ENCODE measurements at regions not wholly inside any gene's neighbourhood (a gene's known extent, or its start where the extent isn't known, plus 50 kb on each side); places are given as distances from the start of the nearest gene placed in this dataset.

GRCh38 chr4:11511321-11511720, 82.6 kb upstream of the HS3ST1 start:
- CTCF ChIA-PET: no interaction called here
- ATAC-seq (no peak), FAIRE-seq (no peak), DNase-seq (ENCODE audit: low read depth in 1 of 2, low spot score in 1 of 2) (no peak)
- 15% methylated on average over 3 of the region's 3 CpGs for WGBS (ENCODE audit: missing lambda C conversion rate)
- TF ChIP-seq CBX8 (IDR thresholded peaks at IDR 0.05) (no peak), NFE2L2 (conservative IDR thresholded peaks at IDR 0.05; ENCODE audit: low read length) (no peak), NR3C1 (IDR thresholded peaks at IDR 0.05) (no peak), BHLHE40 (IDR thresholded peaks at IDR 0.05; ENCODE audit: low read depth, low read length) (no peak), POLR2AphosphoS2 (conservative IDR thresholded peaks at IDR 0.05; ENCODE audit: low read length) (no peak)
- no peak overlapping the region for H3K4me3 ChIP-seq
- POLR2A ChIA-PET: no interaction called here
- no peaks in the 10 kb centered on the region for H3K4me1 ChIP-seq
- H3K9me3 ChIP-seq: no peaks in the 10 kb centered on the region
- no peak overlapping the region for H3K27ac ChIP-seq
- no peak overlapping the region for H3K4me2 ChIP-seq

GRCh38 chr4:11507920-11508319, 79.2 kb upstream of the HS3ST1 start:
- no peak for TF ChIP-seq GATA3 (IDR thresholded peaks at IDR 0.05; ENCODE audit: borderline replicate concordance)
- TF ChIP-seq ELK1 (IDR thresholded peaks at IDR 0.05; ENCODE audit: low read depth, low read length): no peak
- TF ChIP-seq JUN (IDR thresholded peaks at IDR 0.05): no peak
- no peak for TF ChIP-seq SREBF2 (IDR thresholded peaks at IDR 0.05)
- TF ChIP-seq TP53 (CRISPR knock-in tag; IDR thresholded peaks at IDR 0.05): no peak
- no peak for TF ChIP-seq HMGXB4 (CRISPR knock-in tag; IDR thresholded peaks at IDR 0.05; ENCODE audit: borderline replicate concordance)
- no peak for TF ChIP-seq EHMT2 (IDR thresholded peaks at IDR 0.05; ENCODE audit: low read depth)
- TF ChIP-seq ZSCAN20 (CRISPR knock-in tag; IDR thresholded peaks at IDR 0.05): no peak
- no peak for TF ChIP-seq TFCP2L1 (CRISPR knock-in tag; IDR thresholded peaks at IDR 0.05)
- TF ChIP-seq PBX3 (IDR thresholded peaks at IDR 0.05): no peak
- no peak for TF ChIP-seq RFX5 (IDR thresholded peaks at IDR 0.05)
- no peak for TF ChIP-seq ZFP36 (IDR thresholded peaks at IDR 0.05; ENCODE audit: borderline replicate concordance, partially characterized antibody)
- no peak for TF ChIP-seq ZNF302 (CRISPR knock-in tag; IDR thresholded peaks at IDR 0.05)
- TF ChIP-seq HEYL (CRISPR knock-in tag; IDR thresholded peaks at IDR 0.05): no peak
- no peak for TF ChIP-seq JUNB (IDR thresholded peaks at IDR 0.05)
- TF ChIP-seq MAX (IDR thresholded peaks at IDR 0.05): no peak
- no peak for TF ChIP-seq HDAC2 (IDR thresholded peaks at IDR 0.05)
- no peak for TF ChIP-seq MAZ (IDR thresholded peaks at IDR 0.05; ENCODE audit: borderline replicate concordance, low read depth, low read length)
- no peak for TF ChIP-seq PHF8 (IDR thresholded peaks at IDR 0.05; ENCODE audit: borderline replicate concordance, low read depth)
- no peak for TF ChIP-seq ATOH8 (CRISPR knock-in tag; IDR thresholded peaks at IDR 0.05; ENCODE audit: low read depth)
- ATAC-seq (no peak), DNase-seq (ENCODE audit: low read depth in 1 of 2, low spot score in 1 of 2) (no peak), FAIRE-seq (no peak)
- Histone ChIP-seq H3K4me2 (no peak overlapping the region), H3K27ac (no peak overlapping the region), H3K4me1 (peaks cover 11% of the 10 kb centered on the region; the same call in 1 of the 3 replicates), H3K9me3 (no peaks in the 10 kb centered on the region), H3K4me3 (no peak overlapping the region)
- ChIA-PET CTCF (no interaction called here), POLR2A (no interaction called here)
- 36% methylated on average over 3 of the region's 3 CpGs for WGBS (ENCODE audit: missing lambda C conversion rate)
